Coronary artery (tissue), 2 donors: ENCODE measurements at regions not wholly inside any gene's neighbourhood (a gene's known extent, or its start where the extent isn't known, plus 50 kb on each side); places are given as distances from the start of the nearest gene placed in this dataset.
A peak's percentile ranks its signal among the peaks of the same experiment; 100 is the strongest.

Experiments used
- DNase-seq: peaks from one replicate; pipeline ENCODE4 v3.0.0-alpha.2; 2017; ENCODE audit warnings: low spot score
- H3K27ac ChIP-seq, 2 donors: fragments of 200-600 bp; sonication (generic); one replicate each; pipeline ENCODE4 v1.5.1; 2016 to 2019
- H3K4me3 ChIP-seq: fragments of 200-600 bp; sonication (generic); 2 replicates; pipeline ENCODE4 v1.5.1; 2016; ENCODE audit warnings: mild to moderate bottlenecking, moderate library complexity
- TF ChIP-seq, protein P1 (sequence below): fragments of 200-600 bp; sonication (generic); IDR thresholded peaks from one replicate; pipeline ENCODE4 v1.5.1; 2019; ENCODE audit warnings: antibody characterized with exemption

- DNase-seq = no peak
- no peak overlapping the region for H3K27ac ChIP-seq
- TF ChIP-seq, protein P1, sequence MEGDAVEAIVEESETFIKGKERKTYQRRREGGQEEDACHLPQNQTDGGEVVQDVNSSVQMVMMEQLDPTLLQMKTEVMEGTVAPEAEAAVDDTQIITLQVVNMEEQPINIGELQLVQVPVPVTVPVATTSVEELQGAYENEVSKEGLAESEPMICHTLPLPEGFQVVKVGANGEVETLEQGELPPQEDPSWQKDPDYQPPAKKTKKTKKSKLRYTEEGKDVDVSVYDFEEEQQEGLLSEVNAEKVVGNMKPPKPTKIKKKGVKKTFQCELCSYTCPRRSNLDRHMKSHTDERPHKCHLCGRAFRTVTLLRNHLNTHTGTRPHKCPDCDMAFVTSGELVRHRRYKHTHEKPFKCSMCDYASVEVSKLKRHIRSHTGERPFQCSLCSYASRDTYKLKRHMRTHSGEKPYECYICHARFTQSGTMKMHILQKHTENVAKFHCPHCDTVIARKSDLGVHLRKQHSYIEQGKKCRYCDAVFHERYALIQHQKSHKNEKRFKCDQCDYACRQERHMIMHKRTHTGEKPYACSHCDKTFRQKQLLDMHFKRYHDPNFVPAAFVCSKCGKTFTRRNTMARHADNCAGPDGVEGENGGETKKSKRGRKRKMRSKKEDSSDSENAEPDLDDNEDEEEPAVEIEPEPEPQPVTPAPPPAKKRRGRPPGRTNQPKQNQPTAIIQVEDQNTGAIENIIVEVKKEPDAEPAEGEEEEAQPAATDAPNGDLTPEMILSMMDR = no peak
- peak overlapping the region; percentile 45 for H3K4me3 ChIP-seq
These were observed 88.9 kb upstream of the PAX2 start for GRCh38 chr10:100656454-100656853.

- Histone ChIP-seq H3K27ac (no peak overlapping the region), H3K4me3 (no peak overlapping the region)
- TF ChIP-seq, protein P1 = no peak
- no peak for DNase-seq
These were observed 87.1 kb upstream of the PAX2 start for GRCh38 chr10:100658269-100658668.

GRCh38 chr10:100659361-100660098, 85.9 kb upstream of the PAX2 start:
- TF ChIP-seq, protein P1 = no peak
- DNase-seq = no peak
- Histone ChIP-seq H3K27ac (no peak overlapping the region), H3K4me3 (no peak overlapping the region)

DNA sequence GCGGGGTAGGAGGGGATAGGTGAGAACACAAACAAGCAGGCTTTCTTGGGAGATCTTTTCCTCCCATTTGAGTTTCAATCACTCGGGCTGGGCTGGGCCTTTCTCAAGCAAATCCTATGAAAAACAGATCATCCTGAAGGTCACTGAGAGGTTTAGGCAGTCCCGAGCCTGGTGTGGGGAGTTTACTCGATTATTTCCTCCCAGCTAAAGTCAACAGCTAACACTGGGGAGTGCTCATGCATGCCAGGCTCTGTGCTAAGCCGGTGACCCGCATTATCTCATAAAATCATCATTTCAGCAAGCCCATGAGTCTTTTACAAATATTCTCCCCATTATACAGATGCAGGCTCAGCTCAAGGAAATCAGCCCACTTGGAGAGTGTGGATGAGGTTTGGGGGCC, 85.0 kb upstream of the PAX2 start:
- TF ChIP-seq, protein P1 = no peak
- no peak for DNase-seq
- Histone ChIP-seq H3K27ac (no peak overlapping the region), H3K4me3 (no peak overlapping the region)

- TF ChIP-seq, protein P1 = no peak
- no peak overlapping the region for H3K27ac ChIP-seq
- no peak overlapping the region for H3K4me3 ChIP-seq
- DNase-seq = no peak
These were observed 84.4 kb upstream of the PAX2 start for GRCh38 chr10:100660945-100661344.

- Histone ChIP-seq H3K4me3 (no peak overlapping the region), H3K27ac (no peak overlapping the region)
- DNase-seq = no peak
- TF ChIP-seq, protein P1 = no peak
These were observed 83.9 kb upstream of the PAX2 start for GRCh38 chr10:100661520-100661919.

- Histone ChIP-seq H3K27ac (no peak overlapping the region), H3K4me3 (no peak overlapping the region)
- DNase-seq = no peak
- TF ChIP-seq, protein P1 = no peak
These were observed 83.3 kb upstream of the PAX2 start for GRCh38 chr10:100662067-100662466.
